CD4-positive, alpha-beta T cell treated with Interleukin-6 at 100 ng/mL for 8 hours (primary cell): ENCODE measurements at regions not wholly inside any gene's neighbourhood (a gene's known extent, or its start where the extent isn't known, plus 50 kb on each side); places are given as distances from the start of the nearest gene placed in this dataset.

Experiments used
- DNase-seq: peaks from one replicate; pipeline ENCODE4 v3.0.0-alpha.2; 2020; ENCODE audit warnings: mixed read lengths, low spot score

DNA sequence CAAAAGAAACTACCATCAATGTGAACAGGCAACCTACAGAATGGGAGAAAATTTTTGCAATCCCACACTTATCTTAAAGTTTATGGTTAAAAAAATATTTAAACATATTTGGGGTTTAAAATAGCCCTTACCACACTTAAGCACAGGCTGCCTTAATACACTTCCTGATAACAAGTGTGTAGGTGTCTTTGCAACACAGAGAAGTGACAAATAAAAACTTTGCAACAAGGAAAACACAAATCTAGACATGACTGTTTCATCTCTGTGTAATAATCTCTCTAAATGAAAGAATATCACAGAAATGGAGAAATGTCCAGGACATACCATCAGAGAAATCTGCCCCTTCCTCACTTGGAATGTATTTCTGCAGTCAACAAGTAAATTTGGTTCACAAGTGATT is 464.1 kb upstream of the ARHGEF26 start:
- DNase-seq: no peak

DNA sequence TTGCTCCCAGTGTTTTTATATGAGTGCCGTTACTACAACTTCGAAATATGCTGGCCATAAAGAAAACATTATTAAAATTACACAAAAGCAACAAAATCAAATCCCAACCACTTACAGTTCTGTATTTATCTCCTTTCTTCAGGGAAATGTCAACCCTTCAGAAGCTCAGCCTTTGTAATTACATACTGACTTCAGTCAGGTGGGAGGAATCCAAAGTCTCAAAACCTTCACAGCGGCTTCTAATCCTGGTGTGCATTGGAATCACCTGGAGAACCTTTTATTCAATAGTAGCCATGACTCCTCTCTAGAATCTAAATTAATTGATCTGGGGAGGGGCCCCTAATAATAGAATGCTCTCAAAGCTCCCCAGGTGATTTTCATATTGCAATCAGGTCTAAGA is 463.7 kb upstream of the ARHGEF26 start:
- DNase-seq: no peak

DNA sequence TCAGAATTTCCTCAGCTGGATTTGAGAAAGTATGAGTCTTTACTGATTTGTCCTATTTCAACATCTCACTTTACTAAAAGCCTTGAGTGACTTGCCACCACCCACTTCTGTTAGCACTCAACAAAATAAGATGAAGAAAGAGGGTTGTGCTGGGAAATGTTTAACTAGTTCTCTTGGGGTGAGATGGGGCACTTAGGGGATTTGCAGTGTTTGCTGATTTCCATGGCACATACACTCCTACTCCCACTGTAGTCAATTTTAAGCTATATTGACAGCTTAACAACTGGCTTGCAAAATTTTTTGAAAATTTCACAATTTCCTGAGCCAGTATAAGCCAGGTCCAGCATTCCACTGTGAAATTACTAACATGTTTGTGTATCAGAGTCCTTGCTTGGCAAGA is 463.1 kb upstream of the ARHGEF26 start:
- DNase-seq: no peak

DNA sequence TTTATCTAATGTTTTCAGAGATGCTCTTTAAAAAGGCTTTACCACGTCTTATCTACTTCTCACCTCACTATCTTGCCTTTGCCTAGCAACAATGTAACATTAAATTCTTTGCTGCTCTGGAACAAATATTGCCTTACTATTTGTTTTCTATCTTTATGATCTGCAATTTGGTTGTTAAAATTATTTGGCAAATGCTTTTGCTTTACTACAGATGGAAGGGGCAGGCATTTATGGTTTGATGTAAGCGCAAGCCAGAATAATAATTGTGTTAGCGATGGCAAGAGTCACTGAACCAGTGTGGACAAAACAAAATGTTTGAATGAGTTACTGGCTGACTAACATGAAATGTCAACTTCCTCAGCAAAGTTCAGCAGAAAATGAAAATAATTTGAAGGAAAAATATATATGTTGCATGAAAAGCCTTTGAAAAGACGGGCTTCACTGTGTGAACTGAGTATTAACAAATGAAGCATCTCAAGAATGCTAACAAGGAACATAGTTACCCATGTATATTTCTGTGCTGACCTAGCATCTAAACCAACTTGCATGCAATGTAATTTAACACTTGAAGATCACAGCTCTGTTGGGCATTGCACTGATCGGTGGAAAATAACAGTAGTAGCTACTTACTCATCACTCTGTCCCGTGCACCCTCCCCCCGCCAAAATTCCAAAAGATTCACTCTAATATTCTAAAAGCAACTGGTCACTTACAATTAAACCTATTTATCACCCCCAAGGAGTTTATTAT is 454.0 kb upstream of the ARHGEF26 start:
- DNase-seq: no peak

DNA sequence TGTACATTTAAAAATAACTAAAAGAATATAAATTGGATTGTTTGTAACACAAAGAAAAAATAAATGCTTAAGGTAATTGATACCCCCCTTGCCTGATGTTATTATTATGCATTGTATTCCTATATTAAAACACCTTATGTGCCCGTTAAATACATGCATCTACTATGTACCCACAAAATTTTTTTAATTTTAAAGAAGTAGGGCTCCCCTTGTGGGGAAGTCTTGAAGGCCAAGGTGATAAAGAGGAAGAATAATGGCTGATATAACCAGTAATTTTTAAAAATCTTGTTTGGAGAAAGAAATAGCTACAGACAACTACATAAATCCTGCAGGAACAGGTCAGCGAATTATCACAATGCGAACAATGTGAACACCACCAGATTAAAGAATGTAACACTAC is 451.7 kb upstream of the ARHGEF26 start:
- no peak for DNase-seq

DNA sequence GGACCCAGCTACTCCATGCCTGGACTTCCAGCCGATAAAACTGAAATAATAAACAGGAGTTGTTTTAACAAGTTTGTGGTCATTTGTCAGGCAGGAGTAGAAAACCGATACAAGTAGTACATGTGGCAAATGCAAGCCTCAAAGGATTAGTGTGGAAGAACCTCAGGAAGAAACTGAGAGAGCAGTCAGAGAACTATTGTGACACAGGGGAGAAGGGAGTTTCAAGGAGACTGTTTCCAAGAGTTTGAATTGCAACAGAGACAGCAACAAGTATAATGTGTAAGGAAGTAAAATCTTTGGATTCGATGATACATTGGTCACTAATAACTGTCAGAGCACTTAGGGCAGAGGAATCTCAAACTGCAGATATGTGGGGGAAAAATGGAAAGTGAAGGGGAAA is 450.6 kb upstream of the ARHGEF26 start:
- no peak for DNase-seq

DNA sequence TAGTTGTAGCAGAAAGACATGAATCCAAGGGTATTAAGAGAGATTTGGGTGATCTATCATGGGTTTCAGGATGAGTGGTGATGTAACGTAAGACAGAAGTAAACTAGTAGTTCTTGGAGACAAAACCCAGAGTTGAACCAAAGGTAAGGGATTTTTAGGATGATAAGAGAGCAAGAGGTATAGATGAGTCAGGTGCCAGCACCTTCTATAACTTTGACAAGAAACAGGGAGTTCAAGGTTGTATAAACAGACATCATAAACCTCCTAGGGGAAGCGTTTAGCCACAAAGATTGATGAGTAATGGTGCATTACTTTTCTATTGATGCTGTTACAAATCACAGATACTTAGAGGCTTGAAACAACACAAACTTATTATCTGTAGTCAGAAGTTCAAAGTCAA is 447.3 kb upstream of the ARHGEF26 start:
- no peak for DNase-seq

DNA sequence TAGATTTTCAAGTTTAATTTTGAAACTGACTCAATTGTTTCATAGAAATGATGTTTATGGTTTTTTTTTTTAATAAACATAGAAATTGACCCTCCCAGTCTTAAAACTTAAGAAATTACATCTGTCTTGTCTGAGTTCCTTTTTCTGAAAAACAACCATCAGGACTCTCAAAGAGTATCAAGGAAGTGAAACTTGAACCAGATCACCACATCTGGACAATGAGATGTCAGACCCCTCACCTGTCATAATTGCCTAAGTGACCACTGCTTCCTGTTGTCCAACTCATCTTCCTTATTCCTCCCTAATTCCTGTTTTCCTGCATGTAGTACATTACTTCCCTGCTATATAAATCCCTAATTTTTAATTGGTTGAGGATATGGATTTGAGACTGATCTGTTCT is 441.5 kb upstream of the ARHGEF26 start:
- no peak for DNase-seq

DNA sequence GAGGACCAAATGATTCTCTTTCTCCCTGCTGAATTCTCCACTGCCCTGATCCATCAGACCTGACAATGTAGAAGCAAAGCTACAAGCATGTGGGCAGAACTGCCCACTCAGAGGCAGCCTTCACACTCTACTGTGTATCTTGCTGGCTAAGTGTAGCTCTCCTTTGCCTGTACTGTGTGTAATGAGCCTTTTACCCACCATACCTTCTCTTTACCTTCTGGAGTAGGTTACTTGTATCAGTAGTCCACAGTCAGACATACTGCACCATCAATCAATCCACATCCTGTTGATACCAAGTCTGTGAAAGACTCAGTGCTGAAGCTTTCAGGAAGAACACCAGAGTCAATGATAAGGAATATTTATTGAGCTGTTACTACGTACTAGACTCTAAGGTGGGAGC is 440.7 kb upstream of the ARHGEF26 start:
- no peak for DNase-seq

DNA sequence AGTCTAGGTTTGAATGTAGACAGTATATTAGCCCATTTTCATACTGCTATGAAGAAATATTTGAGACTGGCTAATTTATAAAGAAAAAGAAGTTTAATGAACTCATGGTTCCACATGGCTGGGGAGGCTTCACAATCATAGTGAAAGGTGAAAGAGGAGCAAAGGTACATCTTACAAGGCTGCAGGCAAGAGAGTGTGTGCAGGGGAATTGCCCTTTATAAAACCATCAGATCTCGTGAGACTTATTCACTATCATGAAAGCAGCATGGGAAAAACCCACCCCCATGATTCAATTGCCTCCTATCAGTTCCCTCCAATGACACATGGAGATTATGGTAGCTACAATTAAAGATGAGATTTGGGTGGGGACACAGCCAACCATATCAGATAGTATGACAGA is 440.1 kb upstream of the ARHGEF26 start:
- no peak for DNase-seq

DNA sequence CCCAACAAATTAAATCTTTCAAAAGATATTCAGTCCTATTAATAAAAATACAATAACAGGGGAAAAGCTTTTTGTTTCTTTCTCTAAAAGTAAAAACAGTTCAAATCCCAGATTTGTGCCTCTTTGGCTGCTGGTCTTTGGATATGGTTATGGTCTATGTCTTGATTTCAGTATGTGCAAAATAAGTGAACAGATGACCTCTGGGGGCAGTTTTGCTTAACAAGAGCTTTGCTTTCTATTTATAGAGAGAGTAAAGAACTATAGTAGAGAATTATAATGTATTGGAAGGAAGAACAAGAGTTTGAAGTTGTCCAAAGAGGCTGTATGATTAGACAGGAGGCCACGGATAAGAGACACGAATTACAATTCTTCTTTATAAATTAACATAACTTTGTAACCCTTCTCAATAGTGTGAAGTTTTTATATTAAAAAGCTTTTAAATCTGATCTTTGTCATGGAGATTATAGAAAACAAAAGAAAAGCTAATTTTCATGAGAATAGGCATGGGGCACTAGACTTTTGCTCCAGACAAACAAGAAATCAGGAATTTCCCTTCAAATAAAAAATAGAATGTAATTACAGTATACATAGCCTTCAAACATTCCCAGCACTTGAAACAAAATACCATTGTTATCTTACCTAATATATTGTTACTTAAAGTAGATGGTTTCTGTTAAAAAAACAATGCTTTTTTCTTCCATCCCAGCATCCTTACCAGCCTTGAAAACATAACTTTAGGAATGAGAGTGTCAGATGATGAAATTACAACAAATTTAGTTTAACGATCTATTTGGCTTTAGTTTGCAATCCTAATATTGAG is 432.7 kb upstream of the ARHGEF26 start:
- no peak for DNase-seq

DNA sequence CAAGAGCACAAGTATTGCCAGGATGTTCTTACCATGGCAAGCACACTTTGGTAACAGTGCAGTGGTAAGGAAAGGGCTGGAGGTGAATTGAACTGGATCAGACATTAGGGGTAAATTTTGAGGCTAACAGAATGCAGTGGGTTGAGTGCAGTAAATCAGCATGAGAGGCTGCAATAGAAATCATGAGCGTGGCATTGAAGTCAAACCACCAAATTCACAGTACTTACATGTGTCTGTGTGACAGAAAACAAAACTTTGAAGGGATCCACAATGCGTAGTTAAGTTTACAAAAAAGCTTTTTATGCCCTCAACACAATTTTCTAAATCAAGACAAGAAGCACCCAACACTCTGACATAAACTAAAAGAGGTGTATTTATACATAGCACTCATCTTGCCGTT is 428.0 kb upstream of the ARHGEF26 start:
- DNase-seq: no peak

DNA sequence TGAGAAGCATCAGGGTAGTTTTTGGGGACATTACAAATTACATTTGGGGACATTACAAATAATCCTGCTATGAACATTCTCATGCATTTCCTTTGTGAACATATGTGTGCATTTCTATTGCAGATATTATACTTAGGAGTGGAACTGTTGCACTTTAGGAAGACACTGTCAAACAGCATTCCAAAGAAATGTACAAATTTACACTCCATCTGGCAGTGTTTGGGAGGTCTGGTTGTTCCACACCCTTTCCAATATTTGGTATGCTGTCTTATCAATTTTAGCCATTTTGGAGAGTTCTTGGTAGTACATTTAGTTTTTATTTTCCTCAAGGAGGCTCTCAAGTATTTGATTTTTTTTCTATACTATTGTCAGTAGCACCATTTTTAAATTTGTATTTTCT is 419.1 kb upstream of the ARHGEF26 start:
- no peak for DNase-seq

DNA sequence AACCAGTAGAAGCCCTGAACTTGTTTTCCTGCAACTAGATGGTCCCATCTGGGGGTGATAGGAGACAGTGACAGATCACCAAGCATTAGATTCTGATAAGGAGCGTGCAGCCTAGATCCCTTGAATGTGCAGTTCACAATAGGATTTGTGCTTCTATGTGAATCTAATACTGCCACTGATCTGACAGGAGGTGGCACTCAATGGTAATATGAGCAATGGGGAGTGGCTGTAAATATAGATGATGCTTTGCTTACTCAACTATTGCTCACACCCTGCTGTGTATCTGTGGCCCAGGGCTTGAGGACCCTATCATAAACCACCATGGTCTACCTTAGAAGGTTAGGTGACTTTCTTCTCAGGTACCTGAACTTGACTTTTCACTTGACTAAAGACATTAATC is 417.1 kb upstream of the ARHGEF26 start:
- DNase-seq: no peak

DNA sequence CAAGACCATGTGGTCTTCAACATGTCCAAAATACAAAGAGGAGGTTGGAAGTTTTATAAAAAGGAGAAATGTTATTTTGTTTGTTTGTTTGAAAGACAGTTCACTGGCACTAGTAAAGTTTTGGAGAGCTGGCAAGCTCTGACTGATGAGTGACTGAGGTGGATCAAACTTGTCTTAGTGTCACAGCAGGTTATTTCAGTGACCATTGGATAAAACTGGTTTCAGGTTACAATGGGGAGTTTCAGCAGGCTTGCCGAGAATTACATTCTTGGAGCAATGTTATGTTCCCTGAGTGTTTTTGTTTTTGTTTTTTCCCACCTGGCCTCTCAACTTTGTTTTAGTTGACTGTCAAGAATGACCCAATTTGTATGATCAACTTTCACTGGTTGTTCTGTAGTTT is 414.5 kb upstream of the ARHGEF26 start:
- DNase-seq: no peak

DNA sequence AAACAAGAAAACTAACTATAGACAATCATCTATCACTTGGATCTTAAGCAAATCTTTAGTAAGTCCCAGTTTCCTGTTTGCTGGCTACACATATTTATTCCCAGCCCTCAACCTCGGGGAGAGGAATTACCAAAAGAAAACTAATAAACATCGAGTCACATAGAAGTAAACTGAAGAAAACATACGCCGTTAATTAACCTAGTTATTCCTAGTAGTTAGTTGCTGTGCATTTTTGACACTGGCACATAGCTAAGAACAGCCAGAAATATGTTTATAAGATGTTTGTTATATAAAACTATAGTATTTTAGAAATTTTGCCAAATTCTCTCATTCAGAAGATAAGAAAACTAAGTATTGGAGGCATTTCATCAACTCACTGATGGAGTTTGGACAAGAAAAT is 407.2 kb upstream of the ARHGEF26 start:
- DNase-seq: no peak

DNA sequence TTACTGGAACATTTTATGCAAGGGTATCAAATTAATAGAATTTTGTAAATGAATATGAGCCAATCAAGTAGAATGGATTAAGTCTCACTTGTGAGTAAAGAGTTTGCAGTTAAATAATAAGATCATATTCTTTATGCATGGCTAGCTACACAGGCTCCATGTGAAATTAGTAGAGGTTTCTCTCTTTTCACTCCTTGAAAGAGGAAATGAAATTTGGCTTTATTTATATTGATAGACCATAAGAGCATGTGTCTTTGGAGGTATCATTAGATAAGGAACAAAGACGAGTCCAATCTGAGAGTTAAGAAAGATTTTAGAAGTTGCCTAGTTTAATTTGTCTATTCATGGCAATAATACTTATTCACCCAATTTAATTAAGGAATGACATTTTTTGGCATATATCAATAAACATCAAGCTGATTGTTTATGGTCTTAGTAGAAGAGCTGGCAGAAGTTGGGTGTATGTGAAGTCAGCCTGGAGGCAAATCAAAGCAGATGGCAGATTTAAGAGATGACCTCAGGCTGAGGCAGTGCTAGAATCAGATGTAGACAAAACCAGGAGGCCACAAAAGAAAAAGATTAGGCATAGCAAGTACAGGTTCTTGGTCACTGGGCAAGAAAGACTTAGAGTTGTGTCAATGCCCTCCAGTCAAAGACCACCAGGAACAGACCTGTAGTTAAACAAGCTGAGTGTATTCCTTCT is 406.5 kb upstream of the ARHGEF26 start:
- DNase-seq: no peak

DNA sequence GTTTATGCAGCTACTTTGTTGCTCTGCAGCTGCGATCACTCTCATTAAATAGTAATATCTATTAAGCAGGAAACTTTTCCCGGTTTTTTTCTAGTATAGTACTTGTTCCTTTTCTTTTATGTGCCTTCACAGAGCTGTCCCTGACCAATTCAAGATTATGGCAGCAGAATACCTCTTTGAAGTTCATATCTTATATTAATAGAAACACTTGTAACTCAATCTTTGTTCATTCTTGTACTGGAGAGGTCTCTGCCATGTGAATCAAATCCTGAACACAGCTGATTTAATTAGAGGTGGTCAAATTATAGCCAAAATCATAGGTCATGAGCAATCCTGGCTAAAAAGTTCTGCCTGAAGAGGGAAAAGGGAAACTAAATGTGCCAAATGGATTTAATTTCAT is 399.0 kb upstream of the ARHGEF26 start:
- DNase-seq: no peak

DNA sequence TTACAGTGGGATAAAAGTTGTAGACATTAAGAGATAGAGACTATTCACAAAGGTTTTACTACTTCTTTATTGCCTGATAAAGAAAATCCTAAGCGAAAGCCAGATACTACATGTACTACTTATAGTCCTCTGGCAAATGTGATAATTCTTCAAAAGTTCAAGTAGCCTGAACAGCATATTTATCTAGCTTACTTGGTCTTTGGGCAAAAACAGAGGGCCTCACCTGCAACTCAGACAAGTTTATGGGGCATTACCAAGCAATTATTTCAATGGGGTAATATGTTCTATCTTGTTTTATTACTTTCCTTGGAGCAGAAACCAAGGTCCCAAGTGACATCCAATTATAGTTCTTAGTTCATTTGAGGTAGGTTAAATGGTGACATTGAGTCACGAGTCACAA is 390.1 kb upstream of the ARHGEF26 start:
- no peak for DNase-seq

DNA sequence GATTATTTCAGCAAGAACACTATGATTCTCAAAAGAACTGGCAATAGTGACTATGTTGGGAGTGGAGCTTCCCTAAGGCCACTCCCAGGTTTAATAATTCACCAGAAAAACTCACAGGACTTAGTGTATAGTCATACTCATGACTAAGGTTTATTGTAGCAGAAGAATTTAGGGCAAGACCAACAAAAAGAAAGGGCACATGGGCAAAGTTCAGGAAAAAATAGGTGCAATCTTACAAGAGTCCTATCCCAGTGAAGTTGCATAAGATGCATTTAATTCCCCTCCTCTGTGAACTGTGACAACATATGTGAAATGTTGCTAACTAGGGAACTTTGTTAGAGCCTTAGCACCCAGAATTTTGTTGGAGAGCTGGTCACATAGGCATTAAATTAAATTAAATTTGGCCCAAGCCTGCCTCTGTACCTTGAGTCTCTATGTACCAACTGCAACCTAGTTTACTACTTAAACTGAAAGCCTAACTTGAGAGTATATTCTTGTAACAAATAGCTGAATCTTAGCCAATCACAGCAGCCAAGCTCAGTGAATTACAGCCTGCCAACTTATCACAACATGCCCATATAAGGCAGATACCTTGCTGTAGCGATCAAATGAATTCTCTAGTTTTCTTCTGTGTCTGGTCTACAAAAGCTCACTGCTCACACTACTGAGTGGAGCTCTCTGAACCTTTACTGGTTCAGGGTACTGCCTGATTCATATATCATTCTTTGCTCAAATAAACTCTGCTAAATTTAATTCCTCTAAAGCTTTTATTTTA is 386.2 kb upstream of the ARHGEF26 start:
- DNase-seq: no peak

DNA sequence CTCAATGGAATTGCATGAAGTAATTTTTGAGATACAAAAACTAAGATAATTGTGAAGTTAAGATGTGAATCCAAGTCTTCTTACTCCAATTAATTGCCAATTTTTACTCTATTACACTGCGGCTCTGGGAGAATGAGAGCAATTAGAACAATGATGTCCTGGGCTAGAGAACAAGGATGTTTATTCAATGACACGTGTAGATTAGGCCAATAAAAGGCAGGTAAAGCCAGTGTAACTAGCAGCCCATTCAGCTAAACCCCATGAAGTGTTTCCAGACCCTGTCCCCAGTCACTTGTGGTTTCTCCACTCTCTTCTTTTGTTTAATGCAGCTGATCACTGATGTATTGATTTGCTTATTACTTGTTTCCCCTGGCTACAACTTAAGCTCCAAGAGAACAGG is 381.1 kb upstream of the ARHGEF26 start:
- DNase-seq: no peak

DNA sequence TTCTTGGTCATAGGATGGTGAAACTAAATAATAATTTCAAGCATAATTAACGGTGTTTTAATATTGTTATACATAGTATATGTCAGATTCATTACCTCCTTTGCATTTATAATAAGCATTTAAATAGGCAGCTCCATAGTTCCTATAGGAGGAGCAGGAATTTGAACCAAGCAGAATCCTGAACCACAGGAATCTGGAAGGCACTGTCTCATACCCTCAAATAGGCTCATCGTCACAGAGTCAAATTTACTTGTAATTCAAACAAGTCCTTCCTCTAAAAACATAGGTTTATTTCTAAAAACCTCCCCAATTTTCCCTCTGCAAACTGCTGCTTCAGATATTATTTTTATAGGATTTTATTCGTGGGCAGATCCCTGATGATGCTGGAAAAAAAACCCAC is 376.3 kb upstream of the ARHGEF26 start:
- DNase-seq: no peak
